ENCODE measurements at regions not wholly inside any gene's neighbourhood (a gene's known extent, or its start where the extent isn't known, plus 50 kb on each side); places are given as distances from the start of the nearest gene placed in this dataset.

DNA sequence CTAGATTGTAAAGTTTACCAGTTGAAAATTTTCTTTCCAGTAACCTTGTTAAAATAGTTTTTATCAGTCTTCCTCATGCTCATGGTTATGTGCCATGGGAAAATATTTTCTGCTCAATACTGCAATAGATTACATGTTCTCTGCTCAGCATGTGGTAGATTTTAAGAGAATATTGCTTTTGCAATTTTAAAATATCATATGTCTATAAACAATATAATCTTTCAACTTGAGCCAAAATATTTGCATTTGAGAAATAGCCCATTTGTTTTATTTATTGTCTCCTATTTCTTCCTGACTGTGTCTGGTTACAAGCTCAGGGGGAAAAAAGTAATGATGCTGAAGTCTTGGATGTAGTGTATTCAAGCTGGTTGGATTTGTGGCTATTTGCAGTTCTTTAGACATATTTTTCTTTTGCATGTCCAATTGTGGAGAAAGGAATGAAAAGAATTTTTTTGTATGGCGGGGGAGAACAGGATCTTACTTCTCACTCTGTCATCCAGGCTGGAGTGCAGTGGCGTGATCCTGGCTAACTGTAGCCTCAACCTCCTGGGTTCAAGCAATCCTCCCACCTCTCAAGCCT lies 342.6 kb upstream of the NAV3 start:
- no peak overlapping the region for H3K4me3 ChIP-seq (ENCODE audit: insufficient read depth, low read depth, low read length)
- H3K23ac ChIP-seq (ENCODE audit: low read depth, low read length), result no peak overlapping the region
- H2AK9ac ChIP-seq (replicated peaks; ENCODE audit: low read depth, low read length, poor library complexity), result no peak overlapping the region
- dilution Hi-C loops (cut with HindIII; ENCODE audit: low sequenced_read_pairs, unreplicated experiment), result no loop called here
- POLR2A ChIA-PET (ENCODE audit: unreplicated experiment), result no interaction called here
- no peaks in the 10 kb centered on the region for H3K9me3 ChIP-seq (ENCODE audit: control insufficient read depth, insufficient read depth, low read length)
- no peak overlapping the region for H3K27ac ChIP-seq (ENCODE audit: insufficient read depth, low read length)
- no peak overlapping the region for H2AFZ ChIP-seq (replicated peaks; ENCODE audit: low read length, poor library complexity)
- no peak overlapping the region for H3K56ac ChIP-seq (ENCODE audit: extremely low read depth, insufficient read depth, low read length)
- no peak overlapping the region for H2BK20ac ChIP-seq (ENCODE audit: low read depth, low read length)
- no peak overlapping the region for H2AK5ac ChIP-seq (ENCODE audit: low read depth, low read length)
- no peak overlapping the region for H2BK5ac ChIP-seq (ENCODE audit: low read depth, low read length, poor library complexity, severe bottlenecking)
- no peak overlapping the region for H3K4ac ChIP-seq (ENCODE audit: low read depth, low read length)
- CTCF ChIA-PET, result no interaction called here
- WGBS, 2 experiments (ENCODE audit: extremely low coverage in 2 of 2, insufficient read length in 1 of 2), result no CpG with 5 or more reads among the region's 2 CpGs
- peak; percentile 42; the same call in 1 of the 2 replicates for ATAC-seq (ENCODE audit: low read depth)
- intact Hi-C loops (cut with micrococcal nuclease), result no loop called here
- no peak overlapping the region for H3K4me2 ChIP-seq (ENCODE audit: low read depth, low read length)
- TF ChIP-seq RCOR1 (IDR thresholded peaks at IDR 0.05; ENCODE audit: insufficient replicate concordance, low read length) (no peak), RAD21 (IDR thresholded peaks at IDR 0.05; ENCODE audit: low read length) (no peak)
- no peaks in the 10 kb centered on the region for H3K79me1 ChIP-seq (ENCODE audit: low read depth in 1 of 2, low read length in 2 of 2)
- DNase-seq, result peak; percentile 18
- H3K18ac ChIP-seq (ENCODE audit: low read depth, low read length), result no peak overlapping the region
- H4K20me1 ChIP-seq (ENCODE audit: insufficient read depth, low read length), result no peaks in the 10 kb centered on the region
- in situ Hi-C loops (cut with MboI; ENCODE audit: low sequenced_read_pairs), result no loop called here
- H4K8ac ChIP-seq (ENCODE audit: low read depth in 2 of 2, low read length in 2 of 2), result no peak overlapping the region
- H3K9me1 ChIP-seq (ENCODE audit: insufficient read depth, low read length), result no peaks in the 10 kb centered on the region
- no peaks in the 10 kb centered on the region; the same call in 1 of the 2 replicates for H3K27me3 ChIP-seq (ENCODE audit: control insufficient read depth, insufficient read depth, low read length)
- H2BK15ac ChIP-seq (ENCODE audit: low read depth, low read length), result no peak overlapping the region; the same call in 2 of the 3 replicates
- no peaks in the 10 kb centered on the region for H3K4me1 ChIP-seq (ENCODE audit: control insufficient read depth, insufficient read depth, low read length)
- no peak overlapping the region for H3K9ac ChIP-seq (ENCODE audit: low read depth, low read length)
- H3K14ac ChIP-seq (replicated peaks; ENCODE audit: low read depth, low read length), result no peak overlapping the region
- H4K5ac ChIP-seq (ENCODE audit: low read depth, low read length), result no peak overlapping the region
- H3K36me3 ChIP-seq (ENCODE audit: control insufficient read depth, insufficient read depth, low read length), result no peaks in the 10 kb centered on the region
- H4K91ac ChIP-seq (ENCODE audit: insufficient read depth, low read depth, low read length), result no peak overlapping the region
- no peak overlapping the region for H2BK120ac ChIP-seq (ENCODE audit: low read depth, low read length)
- BruUV-seq (replicated peaks), result no TSS peak

Data from IMR-90 (cell line).